Keratinocyte (primary cell): ENCODE measurements at regions not wholly inside any gene's neighbourhood (a gene's known extent, or its start where the extent isn't known, plus 50 kb on each side); places are given as distances from the start of the nearest gene placed in this dataset.

Source experiments
- DNase-seq: peaks from one replicate; pipeline ENCODE4 v3.0.0-alpha.2; 2011; ENCODE audit warnings: low read depth, missing footprints, low spot score
- FAIRE-seq: peaks from 2 replicates; lab custom pipeline; 2011; peaks lifted over from hg19 to GRCh38; lab: Jason Lieb, UNC
- H2AFZ ChIP-seq: 2 replicates; pipeline ENCODE4 v1.6.0; 2012; ENCODE audit warnings: low read length, control low read depth, inconsistent platforms; ENCODE audit not compliant: control insufficient read depth
- H3K27ac ChIP-seq: 2 replicates; pipeline ENCODE4 v1.5.1; 2011; ENCODE audit warnings: low read length; ENCODE audit not compliant: control insufficient read depth, insufficient read depth
- H3K27me3 ChIP-seq: 3 replicates; pipeline ENCODE4 v1.6.0; 2011; ENCODE audit warnings: low read length; ENCODE audit not compliant: control insufficient read depth, insufficient read depth; ENCODE audit errors: extremely low read depth
- H3K36me3 ChIP-seq, 2 experiments: 2 replicates in 1 of 2; 3 replicates in 1 of 2; pipeline ENCODE4 v1.5.1; 2011; ENCODE audit warnings: low read length in 2 of 2, mild to moderate bottlenecking in 1 of 2; ENCODE audit not compliant: control insufficient read depth in 2 of 2, insufficient read depth in 2 of 2; ENCODE audit errors: extremely low read depth in 1 of 2
- H3K4me1 ChIP-seq: 3 replicates; pipeline ENCODE4 v1.5.1; 2011; ENCODE audit warnings: low read length; ENCODE audit not compliant: control insufficient read depth, insufficient read depth; ENCODE audit errors: extremely low read depth
- H3K4me2 ChIP-seq: 3 replicates; pipeline ENCODE4 v1.6.0; 2011; ENCODE audit warnings: low read depth, low read length; ENCODE audit not compliant: control insufficient read depth, insufficient read depth; ENCODE audit errors: extremely low read depth
- H3K4me3 ChIP-seq, 3 experiments: fragments of 200-600 bp in 1 of 3; sonication (generic) in 1 of 3; 2 replicates in 2 of 3; 3 replicates in 1 of 3; pipeline ENCODE4 v1.5.1; 2011 to 2016; ENCODE audit warnings: low read length in 3 of 3, mild to moderate bottlenecking in 3 of 3, control low read depth in 2 of 3, inconsistent platforms in 1 of 3, low read depth in 1 of 3, mixed read lengths in 1 of 3, mixed run types in 1 of 3, moderate library complexity in 1 of 3; ENCODE audit not compliant: control insufficient read depth in 2 of 3, insufficient read depth in 2 of 3; ENCODE audit errors: extremely low read depth in 1 of 3
- H3K79me2 ChIP-seq: 2 replicates; pipeline ENCODE4 v1.6.0; 2012; ENCODE audit warnings: low read length; ENCODE audit not compliant: control insufficient read depth, insufficient read depth
- H3K9ac ChIP-seq: 3 replicates; pipeline ENCODE4 v1.6.0; 2011; ENCODE audit warnings: low read length; ENCODE audit not compliant: control insufficient read depth, insufficient read depth; ENCODE audit errors: extremely low read depth
- H3K9me1 ChIP-seq: 3 replicates; pipeline ENCODE4 v1.6.0; 2011; ENCODE audit warnings: low read length; ENCODE audit not compliant: control insufficient read depth, insufficient read depth; ENCODE audit errors: extremely low read depth
- H3K9me3 ChIP-seq: 2 replicates; pipeline ENCODE4 v1.5.1; 2012; ENCODE audit warnings: low read depth, low read length; ENCODE audit not compliant: control insufficient read depth
- H4K20me1 ChIP-seq: 3 replicates; pipeline ENCODE4 v1.6.0; 2011; ENCODE audit warnings: low read length; ENCODE audit not compliant: control insufficient read depth, insufficient read depth; ENCODE audit errors: extremely low read depth
- CTCF ChIP-seq, 3 experiments: IDR thresholded peaks in 1 of 3; conservative IDR thresholded peaks in 1 of 3; optimal IDR thresholded peaks in 1 of 3; 2 replicates in 2 of 3; 3 replicates in 1 of 3; pipeline versions ENCODE3 to v1.5.1; 2011; ENCODE audit warnings: low read length in 3 of 3, mild to moderate bottlenecking in 3 of 3, moderate library complexity in 2 of 3, control low read depth in 1 of 3, inconsistent platforms in 1 of 3; ENCODE audit not compliant: insufficient read depth in 2 of 3; ENCODE audit errors: extremely low read depth in 1 of 3
- EZH2 ChIP-seq: IDR thresholded peaks from one replicate; pipeline ENCODE4 v1.6.1; 2012; ENCODE audit warnings: inconsistent platforms, mild to moderate bottlenecking, low read length, moderate library complexity
- dilution Hi-C: fragments of 300-500 bp; cut with MboI; formaldehyde crosslinking; loops from one replicate; pipeline ENCODE4 v1.7.0; 2020; ENCODE audit warnings: low sequenced_read_pairs; ENCODE audit not compliant: extremely low pct_ligation_motif_present

- no peak for TF ChIP-seq EZH2
- TF ChIP-seq CTCF (optimal IDR thresholded peaks at IDR 0.05 in 1 of 3, IDR thresholded peaks at IDR 0.05 in 1 of 3, conservative IDR thresholded peaks at IDR 0.05 in 1 of 3; ENCODE audit: extremely low read depth in 1 of 3, insufficient read depth in 2 of 3, low read length in 3 of 3): no peak
- H3K27ac ChIP-seq: no peak overlapping the region
- H4K20me1 ChIP-seq: no peaks in the 10 kb centered on the region
- no peak overlapping the region for H2AFZ ChIP-seq
- peaks cover 8% of the 10 kb centered on the region for H3K4me1 ChIP-seq
- no peaks in the 10 kb centered on the region for H3K9me3 ChIP-seq
- no peak overlapping the region for H3K4me2 ChIP-seq
- no peak for DNase-seq
- H3K79me2 ChIP-seq: no peaks in the 10 kb centered on the region
- no peaks in the 10 kb centered on the region for H3K9me1 ChIP-seq
- no peaks in the 10 kb centered on the region for H3K36me3 ChIP-seq
- no peak overlapping the region for H3K9ac ChIP-seq
- H3K27me3 ChIP-seq: no peaks in the 10 kb centered on the region
- dilution Hi-C loops: no loop called here
- FAIRE-seq: no peak
- no peak overlapping the region for H3K4me3 ChIP-seq
Measured at GRCh38 chr2:138444411-138444810, 57.2 kb upstream of the SPOPL start.

DNA sequence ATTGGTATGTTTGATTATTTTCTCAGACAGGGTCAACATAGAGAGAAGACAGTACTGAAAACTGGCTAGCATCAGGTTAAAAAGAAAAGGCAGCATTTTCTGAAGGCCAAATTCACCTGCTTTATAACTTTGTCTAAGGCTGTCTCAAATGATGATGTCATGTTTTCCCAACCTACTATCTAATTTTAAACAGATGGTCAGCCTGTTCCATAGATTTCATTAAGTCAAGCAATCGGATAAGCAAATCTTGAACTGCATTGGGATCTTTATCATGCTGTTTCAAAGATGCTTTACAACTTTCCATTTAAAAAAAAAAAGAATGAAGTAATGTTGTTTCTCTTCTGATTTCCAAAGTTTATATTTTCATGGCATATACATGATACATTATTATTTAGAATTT lies 56.3 kb upstream of the SPOPL start:
- FAIRE-seq (no peak), DNase-seq (no peak)
- no peak for TF ChIP-seq EZH2
- no peak for TF ChIP-seq CTCF (optimal IDR thresholded peaks at IDR 0.05 in 1 of 3, IDR thresholded peaks at IDR 0.05 in 1 of 3, conservative IDR thresholded peaks at IDR 0.05 in 1 of 3; ENCODE audit: extremely low read depth in 1 of 3, insufficient read depth in 2 of 3, low read length in 3 of 3)
- Histone ChIP-seq H3K79me2 (no peaks in the 10 kb centered on the region), H3K36me3 (no peaks in the 10 kb centered on the region), H3K27me3 (no peaks in the 10 kb centered on the region), H3K9ac (no peak overlapping the region), H3K4me1 (peaks cover 8% of the 10 kb centered on the region), H3K27ac (no peak overlapping the region), H3K4me3 (no peak overlapping the region), H3K9me1 (no peaks in the 10 kb centered on the region), H3K4me2 (no peak overlapping the region), H4K20me1 (no peaks in the 10 kb centered on the region), H2AFZ (no peak overlapping the region), H3K9me3 (no peaks in the 10 kb centered on the region)
- dilution Hi-C loops: no loop called here
